ENCODE measurements at regions not wholly inside any gene's neighbourhood (a gene's known extent, or its start where the extent isn't known, plus 50 kb on each side); places are given as distances from the start of the nearest gene placed in this dataset.

DNA sequence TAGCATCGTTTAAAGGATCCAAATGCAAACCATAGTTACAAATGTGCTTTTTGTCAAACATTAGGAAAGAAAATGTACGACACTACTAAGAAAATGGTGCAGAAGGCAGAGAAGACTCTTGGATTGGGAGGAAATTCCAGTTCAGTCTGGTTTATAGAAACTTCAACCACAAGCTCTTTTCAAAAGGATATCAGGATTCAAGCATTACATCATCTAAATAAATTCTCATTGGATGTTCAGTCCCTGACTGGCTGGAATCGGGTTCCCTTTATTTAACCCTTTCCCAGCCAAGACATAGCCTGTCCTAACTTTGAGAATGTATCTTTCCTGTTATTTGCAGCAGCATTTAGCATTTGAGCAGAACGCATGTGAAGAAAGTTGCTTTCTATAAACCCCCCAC, 184.6 kb downstream of the LMO4 start:
- Histone ChIP-seq H3K9me3 (no peaks in the 10 kb centered on the region), H3K36me3 (no peaks in the 10 kb centered on the region), H3K27ac (no peak overlapping the region), H3K4me1 (peaks cover 0 to 6% (median 0%) of the 10 kb centered on the region in 3 donors), H3K27me3 (no peaks in the 10 kb centered on the region), H3K4me3 (no peak overlapping the region)
- TF ChIP-seq, protein P1, sequence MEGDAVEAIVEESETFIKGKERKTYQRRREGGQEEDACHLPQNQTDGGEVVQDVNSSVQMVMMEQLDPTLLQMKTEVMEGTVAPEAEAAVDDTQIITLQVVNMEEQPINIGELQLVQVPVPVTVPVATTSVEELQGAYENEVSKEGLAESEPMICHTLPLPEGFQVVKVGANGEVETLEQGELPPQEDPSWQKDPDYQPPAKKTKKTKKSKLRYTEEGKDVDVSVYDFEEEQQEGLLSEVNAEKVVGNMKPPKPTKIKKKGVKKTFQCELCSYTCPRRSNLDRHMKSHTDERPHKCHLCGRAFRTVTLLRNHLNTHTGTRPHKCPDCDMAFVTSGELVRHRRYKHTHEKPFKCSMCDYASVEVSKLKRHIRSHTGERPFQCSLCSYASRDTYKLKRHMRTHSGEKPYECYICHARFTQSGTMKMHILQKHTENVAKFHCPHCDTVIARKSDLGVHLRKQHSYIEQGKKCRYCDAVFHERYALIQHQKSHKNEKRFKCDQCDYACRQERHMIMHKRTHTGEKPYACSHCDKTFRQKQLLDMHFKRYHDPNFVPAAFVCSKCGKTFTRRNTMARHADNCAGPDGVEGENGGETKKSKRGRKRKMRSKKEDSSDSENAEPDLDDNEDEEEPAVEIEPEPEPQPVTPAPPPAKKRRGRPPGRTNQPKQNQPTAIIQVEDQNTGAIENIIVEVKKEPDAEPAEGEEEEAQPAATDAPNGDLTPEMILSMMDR (IDR thresholded peaks at IDR 0.05), result no peak
- TF ChIP-seq POLR2A (IDR thresholded peaks at IDR 0.05), result no peak
- DNase-seq, result no peak
- intact Hi-C loops (cut with DNase I), result no loop called here
- 48 to 63% methylated on average over 4 of the region's 4 CpGs for WGBS, 2 donors

DNA sequence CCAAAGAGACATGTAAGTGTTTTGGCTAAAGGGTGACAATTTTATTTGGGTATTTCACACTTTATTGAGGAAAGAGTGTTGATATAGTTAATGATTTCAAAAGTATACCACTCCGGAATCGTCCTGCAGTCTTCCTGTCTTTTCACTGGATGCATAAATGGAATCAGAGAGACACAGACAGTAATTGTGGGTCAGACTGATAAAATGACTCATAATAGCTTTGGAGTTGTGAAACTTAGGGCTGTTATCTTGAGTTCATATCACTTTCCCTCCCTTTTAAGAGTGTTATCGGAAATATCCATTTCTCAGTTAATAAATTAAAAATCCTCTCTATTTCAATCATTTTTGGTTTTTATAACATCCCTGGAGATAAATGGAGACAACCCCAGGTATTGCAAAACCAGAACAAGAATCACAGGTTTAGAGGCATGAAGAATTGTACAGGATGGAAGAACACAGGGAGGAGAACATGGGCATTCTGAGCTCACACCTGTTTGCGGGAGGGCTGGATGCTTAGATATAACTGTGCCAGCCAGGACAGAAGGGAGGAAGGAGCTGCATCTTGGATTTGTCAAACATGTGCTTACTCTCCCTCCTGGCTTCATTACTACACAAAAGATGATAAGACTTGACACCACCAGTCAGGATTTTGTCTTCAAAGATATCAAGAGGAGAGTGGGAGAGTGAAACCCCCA, 185.4 kb downstream of the LMO4 start:
- TF ChIP-seq, protein P1 (IDR thresholded peaks at IDR 0.05), result no peak
- TF ChIP-seq POLR2A (IDR thresholded peaks at IDR 0.05), result no peak
- DNase-seq, result no peak
- no peaks in the 10 kb centered on the region for H3K9me3 ChIP-seq
- no peaks in the 10 kb centered on the region for H3K36me3 ChIP-seq
- intact Hi-C loops (cut with DNase I), result no loop called here
- H3K27ac ChIP-seq, result no peak overlapping the region
- 57 to 70% methylated on average over 4 of the region's 4 CpGs for WGBS, 2 donors
- no peaks in the 10 kb centered on the region for H3K27me3 ChIP-seq
- no peak overlapping the region for H3K4me3 ChIP-seq
- H3K4me1 ChIP-seq, result no peaks in the 10 kb centered on the region

DNA sequence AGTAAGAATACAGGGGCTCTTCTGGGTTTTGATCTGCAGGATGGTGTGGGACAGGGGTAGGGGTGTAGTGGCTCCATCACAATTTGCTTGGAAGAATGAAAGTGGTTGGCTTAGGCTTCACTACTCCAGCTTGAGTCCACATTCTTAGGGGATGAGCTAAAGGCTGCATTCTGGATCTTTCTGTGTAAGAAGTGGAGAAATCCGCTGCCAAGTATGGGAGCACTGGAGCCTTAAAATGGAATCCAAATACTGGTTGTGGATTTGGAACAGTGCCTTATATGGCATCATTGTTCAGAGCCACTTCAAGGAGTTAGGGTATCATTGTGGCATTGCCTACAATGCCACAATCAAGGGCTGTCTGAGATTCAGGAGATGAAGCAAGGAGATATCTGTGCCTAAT, 187.1 kb downstream of the LMO4 start:
- intact Hi-C loops (cut with DNase I), result no loop called here
- no peak for DNase-seq
- TF ChIP-seq POLR2A (IDR thresholded peaks at IDR 0.05), result no peak
- TF ChIP-seq, protein P1 (IDR thresholded peaks at IDR 0.05), result no peak
- Histone ChIP-seq H3K27me3 (no peaks in the 10 kb centered on the region), H3K4me3 (no peak overlapping the region), H3K4me1 (no peaks in the 10 kb centered on the region), H3K36me3 (no peaks in the 10 kb centered on the region), H3K9me3 (no peaks in the 10 kb centered on the region), H3K27ac (no peak overlapping the region)
- 86% methylated on average over 1 of the region's 1 CpG for WGBS, 2 donors

DNA sequence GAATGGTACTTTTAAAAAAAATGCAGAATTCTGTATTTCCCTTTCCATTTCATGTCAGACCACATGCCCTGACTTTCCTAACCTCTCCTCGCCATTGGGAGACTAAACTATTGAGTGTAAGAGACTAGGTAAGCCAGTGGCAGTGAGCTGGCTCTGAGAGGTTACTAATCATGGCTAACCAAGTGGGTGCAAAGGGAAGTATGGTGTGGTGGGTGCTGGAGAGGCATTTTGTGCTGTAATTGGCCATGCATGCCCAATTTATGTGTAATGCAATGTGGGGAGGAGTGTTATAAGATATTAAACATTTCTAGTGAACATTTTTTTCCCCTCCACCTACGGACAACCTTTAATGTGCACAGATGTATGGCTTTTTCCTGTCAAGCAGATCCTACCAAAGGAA, 190.1 kb downstream of the LMO4 start:
- Histone ChIP-seq H3K27me3 (no peaks in the 10 kb centered on the region), H3K36me3 (no peaks in the 10 kb centered on the region), H3K27ac (no peak overlapping the region), H3K4me1 (peaks cover 0 to 4% (median 0%) of the 10 kb centered on the region in 3 donors), H3K4me3 (no peak overlapping the region), H3K9me3 (no peaks in the 10 kb centered on the region)
- no peak for TF ChIP-seq POLR2A (IDR thresholded peaks at IDR 0.05)
- TF ChIP-seq, protein P1 (IDR thresholded peaks at IDR 0.05), result no peak
- 80 to 88% methylated on average over 2 of the region's 2 CpGs for WGBS, 2 donors
- intact Hi-C loops (cut with DNase I), result no loop called here
- DNase-seq, result no peak

DNA sequence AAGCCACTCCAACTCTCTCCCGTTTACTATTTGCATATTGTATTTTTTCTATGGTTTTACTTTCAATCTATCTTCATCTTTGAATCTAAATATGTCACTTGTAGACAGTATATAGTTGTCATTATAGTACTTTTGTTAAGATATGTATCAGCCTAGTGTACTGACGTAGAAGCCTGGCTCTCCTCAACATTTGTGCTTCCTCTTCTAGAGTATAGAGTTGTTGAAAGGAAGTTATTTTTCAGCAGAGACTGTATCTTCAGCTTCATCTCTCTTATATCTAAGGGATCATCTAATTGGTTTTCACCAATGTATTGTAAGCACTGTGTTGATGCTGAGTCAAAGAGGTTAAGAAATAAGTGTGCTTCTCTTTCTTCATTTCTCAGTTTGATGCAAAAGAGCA, 192.8 kb downstream of the LMO4 start:
- Histone ChIP-seq H3K9me3 (no peaks in the 10 kb centered on the region), H3K4me1 (peaks cover 0 to 14% (median 0%) of the 10 kb centered on the region in 3 donors), H3K4me3 (no peak overlapping the region), H3K36me3 (no peaks in the 10 kb centered on the region), H3K27ac (no peak overlapping the region), H3K27me3 (no peaks in the 10 kb centered on the region)
- TF ChIP-seq, protein P1 (IDR thresholded peaks at IDR 0.05), result no peak
- no peak for TF ChIP-seq POLR2A (IDR thresholded peaks at IDR 0.05)
- intact Hi-C loops (cut with DNase I), result no loop called here
- DNase-seq, result no peak
- WGBS, 2 donors, result 88 to 89% methylated on average over 2 of the region's 2 CpGs
